Suppressor macrophage treated with lipopolysaccharide for 4 hours (primary cell): ENCODE measurements at regions not wholly inside any gene's neighbourhood (a gene's known extent, or its start where the extent isn't known, plus 50 kb on each side); places are given as distances from the start of the nearest gene placed in this dataset.
"Not testable (repeated sequence)": the region's sequence is repeated elsewhere in the genome, so short reads cannot be mapped to it uniquely, and the experiment has no call there.

ENCODE experiments used
- DNase-seq: peaks from one replicate; pipeline ENCODE4 v3.0.0-alpha.2; 2020

- no peak for DNase-seq
Measured at GRCh38 chr3:21017115-21017852, 733.7 kb downstream of the ZNF385D start.

GRCh38 chr3:21013566-21013965 is 737.4 kb downstream of the ZNF385D start:
- DNase-seq, result no peak

DNA sequence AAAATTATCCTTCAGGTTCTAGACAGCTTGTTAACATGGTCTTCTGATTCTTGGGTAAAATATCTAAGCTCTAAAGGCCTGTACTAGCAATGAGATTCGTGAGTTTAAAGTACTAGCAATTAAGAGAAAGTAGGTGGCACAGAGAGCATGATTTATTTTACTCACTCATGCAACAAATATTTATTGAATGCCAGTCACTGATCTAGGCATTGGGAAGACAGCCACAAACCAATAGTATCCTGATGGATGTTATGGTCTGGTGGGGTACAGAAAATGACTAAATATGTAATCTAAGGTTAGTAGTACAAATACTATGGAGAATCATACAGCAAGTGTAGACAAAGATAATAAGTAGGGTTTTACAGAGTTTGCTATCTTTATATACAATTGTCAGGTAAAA is 751.3 kb downstream of the ZNF385D start:
- DNase-seq, result no peak

DNA sequence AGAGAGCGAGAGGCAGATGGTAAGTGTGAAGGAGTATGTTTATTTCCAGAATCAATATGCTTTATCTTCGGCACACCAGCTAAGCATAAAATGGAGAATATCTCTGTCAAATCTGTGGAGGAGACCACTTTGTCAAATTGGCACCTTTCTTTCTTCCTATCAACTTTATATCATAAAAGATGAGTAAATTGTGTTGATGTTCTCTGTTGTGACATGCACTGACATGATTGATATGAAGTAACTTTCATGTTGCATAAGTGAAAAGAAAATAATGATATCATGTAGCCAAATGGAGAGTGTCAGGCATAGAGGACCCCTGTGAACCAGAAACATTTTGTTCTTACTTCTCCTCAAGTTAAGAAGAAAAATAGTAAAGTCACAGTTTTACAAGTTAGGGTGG is 753.8 kb downstream of the ZNF385D start:
- no peak for DNase-seq

GRCh38 chr3:20990896-20991295 is 760.1 kb downstream of the ZNF385D start:
- no peak for DNase-seq

DNA sequence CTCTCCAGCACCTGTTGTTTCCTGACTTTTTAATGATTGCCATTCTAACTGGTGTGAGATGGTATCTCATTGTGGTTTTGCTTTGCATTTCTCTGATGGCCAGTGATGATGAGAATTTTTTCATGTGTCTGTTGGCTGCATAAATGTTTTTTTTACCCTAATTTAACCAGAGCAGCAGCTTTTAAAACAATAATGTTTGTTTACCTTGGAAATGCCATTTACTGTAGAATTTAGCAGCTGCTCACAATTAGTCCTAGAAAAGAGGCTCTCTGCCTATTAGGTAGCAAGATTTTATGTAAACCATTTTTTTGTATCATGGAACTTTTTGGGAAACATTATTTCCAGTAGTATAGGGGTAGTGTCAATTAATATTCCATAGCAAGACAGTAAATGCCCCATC is 761.4 kb downstream of the ZNF385D start:
- not testable (repeated sequence) for DNase-seq

- no peak for DNase-seq
Measured at GRCh38 chr3:20984594-20985205, 766.3 kb downstream of the ZNF385D start.

DNA sequence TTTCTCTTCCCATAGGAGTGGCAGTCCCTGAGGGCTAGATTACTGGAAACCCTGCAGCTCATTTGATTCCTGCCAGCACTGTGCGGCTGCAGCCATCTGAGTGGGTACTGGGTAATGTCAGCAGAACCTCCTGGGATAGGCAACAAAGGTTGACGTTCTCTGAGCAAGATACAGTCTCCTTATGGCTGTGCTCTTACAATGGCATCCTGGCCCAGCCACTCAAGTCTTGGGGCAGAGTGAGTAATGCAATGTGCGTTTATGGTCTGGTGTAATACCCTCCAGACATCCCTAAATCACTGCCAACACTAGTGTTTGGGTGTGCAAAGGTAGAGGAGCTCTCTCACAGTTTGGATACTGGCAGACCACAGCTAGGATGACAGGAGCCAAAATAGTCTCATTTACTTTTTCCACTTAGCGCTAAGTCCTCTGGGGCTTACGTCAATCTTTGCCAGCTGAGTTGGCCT is 775.8 kb downstream of the ZNF385D start:
- DNase-seq, result no peak

DNA sequence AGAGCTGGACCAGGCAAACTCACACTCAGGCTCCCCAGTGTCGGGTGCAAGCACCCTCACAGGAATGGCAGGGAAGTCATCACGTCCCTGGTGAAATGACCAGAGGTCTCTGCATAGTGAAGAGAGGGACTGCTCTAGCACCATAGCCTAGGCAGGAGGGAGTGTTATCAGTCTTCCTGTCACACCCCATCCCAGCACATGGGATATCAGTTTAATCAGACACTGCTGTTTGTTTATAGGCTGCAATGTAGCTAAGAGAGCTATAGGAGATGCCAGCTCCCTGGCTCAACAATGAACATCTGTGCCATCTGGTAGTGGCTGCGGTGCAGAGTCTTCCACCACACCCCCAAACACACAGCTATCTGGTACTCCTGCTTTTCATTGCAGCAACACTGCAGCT is 776.6 kb downstream of the ZNF385D start:
- no peak for DNase-seq

DNA sequence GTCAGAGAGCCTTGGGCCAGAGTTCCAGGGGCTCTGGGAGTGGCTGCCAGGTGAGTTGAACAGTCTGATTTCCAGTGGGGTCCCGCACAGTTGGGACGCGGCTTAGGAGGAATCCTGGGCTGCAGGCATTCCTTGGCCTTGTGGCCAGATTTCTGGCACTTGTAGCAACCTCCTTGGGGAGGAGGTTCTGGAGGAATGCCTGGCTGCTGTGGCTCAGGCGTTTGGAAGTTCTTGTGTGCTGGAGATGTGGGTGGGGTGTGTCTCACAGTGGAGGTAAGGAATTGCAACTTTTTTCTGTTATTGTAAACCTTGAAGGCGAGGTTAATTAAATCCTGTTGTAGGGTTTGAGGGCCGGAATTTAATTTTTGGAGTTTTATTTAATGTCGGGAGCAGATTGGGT is 780.2 kb downstream of the ZNF385D start:
- not testable (repeated sequence) for DNase-seq

DNA sequence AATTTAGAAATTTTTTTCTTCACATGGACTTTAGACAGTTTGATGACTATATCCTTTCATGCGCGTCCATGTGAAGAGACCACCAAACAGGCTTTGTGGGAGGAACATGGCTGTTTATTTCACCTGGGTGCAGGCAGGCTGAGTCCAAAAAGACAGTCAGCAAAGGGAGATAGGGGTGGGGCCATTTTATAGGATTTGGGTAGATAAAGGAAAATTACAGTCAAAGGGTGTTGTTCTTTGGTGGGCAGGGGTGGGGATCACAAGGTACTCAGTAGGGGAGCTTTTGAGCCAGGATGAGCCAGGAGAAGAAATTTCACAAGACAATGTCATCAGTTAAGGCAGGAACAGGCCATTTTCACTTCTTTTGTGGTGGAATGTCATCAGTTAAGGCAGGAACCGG is 781.5 kb upstream of the SGO1 start:
- DNase-seq, result not testable (repeated sequence)

GRCh38 chr3:20958161-20958560 is 772.2 kb upstream of the SGO1 start:
- no peak for DNase-seq

GRCh38 chr3:20945892-20946291 is 759.9 kb upstream of the SGO1 start:
- DNase-seq, result no peak

GRCh38 chr3:20935791-20936190 is 749.8 kb upstream of the SGO1 start:
- DNase-seq, result no peak

GRCh38 chr3:20931834-20932233 is 745.8 kb upstream of the SGO1 start:
- no peak for DNase-seq

GRCh38 chr3:20930034-20930433 is 744.0 kb upstream of the SGO1 start:
- no peak for DNase-seq

DNA sequence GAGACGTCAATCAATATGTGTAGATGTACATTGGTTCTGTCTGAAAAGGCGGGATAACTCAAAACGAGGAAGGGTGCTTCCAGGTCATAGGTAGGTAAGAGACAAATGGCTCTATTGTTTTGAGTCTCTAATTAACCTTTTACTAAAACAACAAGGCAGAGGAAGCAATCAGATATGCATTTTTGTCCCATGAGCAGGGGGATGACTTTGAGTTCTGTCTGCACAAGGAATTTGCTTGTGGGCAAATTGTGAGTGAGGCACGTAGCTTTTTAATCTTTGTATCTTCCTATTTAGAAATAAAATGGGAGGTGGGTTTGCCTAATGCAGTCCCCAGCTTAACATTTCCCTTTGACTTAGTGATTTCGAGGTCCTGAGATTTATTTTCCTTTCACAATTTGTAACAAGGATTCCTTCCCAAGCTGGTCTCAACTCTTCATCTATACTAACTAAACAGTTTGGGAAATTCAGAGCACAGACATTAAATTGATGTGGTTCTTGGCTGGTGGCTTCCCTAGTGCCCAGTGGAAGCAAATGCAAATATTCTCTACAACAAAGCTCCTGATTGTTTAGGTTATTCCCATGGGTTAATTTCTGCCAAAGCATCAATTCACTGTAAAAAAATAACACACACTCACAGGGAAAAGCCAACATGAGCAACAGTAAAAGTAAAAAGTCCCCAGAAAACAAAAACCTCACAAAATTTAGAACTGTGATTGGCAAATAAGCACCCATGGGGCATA is 738.8 kb upstream of the SGO1 start:
- no peak for DNase-seq

GRCh38 chr3:20921112-20921511 is 735.1 kb upstream of the SGO1 start:
- DNase-seq, result not testable (repeated sequence)

GRCh38 chr3:20916951-20917606 is 731.1 kb upstream of the SGO1 start:
- DNase-seq, result no peak

DNA sequence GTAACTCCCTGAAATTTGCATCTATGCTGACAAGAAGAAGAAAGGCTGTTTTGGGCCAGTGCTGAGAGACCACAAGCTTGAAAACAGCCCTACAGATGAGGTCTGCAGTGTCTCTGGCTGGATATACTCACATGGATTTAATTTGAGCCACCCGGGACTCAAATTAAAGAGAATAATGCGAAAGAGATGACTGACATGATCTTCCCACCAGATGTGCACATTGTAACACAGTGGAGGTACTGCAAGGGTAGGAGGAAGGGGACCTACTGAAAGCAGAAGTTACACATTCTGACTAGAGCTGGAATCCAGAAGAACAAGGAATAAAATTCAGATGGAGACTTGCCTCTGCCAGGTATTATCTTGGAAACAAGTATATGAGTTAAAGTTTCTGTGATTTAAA is 728.3 kb upstream of the SGO1 start:
- DNase-seq, result no peak

DNA sequence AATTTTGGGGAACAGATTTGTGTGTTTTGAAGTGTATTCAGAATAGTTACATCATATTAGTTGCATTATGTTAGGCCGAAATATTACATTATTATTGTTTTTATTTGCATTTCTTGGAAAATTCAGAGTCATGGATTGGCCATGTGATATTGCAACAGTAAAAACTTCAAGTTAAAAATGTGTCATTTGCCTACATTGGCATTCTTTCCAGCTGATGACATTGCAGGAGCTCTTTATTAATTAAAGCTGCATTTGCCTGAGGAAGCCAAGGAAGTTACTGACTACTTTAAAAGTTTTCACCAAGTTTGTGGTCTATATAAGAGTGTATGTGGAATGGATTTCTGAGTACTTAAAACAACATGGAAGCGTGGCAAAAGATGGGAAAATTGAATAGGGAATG is 726.4 kb upstream of the SGO1 start:
- no peak for DNase-seq

GRCh38 chr3:20909511-20909910 is 723.5 kb upstream of the SGO1 start:
- no peak for DNase-seq

- DNase-seq, result no peak
Measured at GRCh38 chr3:20905210-20905805, 719.3 kb upstream of the SGO1 start.
